ENCODE measurements at regions not wholly inside any gene's neighbourhood (a gene's known extent, or its start where the extent isn't known, plus 50 kb on each side); places are given as distances from the start of the nearest gene placed in this dataset.

- CTCF ChIA-PET = no interaction called here
Observed at GRCh38 chr2:128490881-128491691, 172.4 kb upstream of the HS6ST1 start.

More at GRCh38 chr2:128490881-128491691, 172.4 kb upstream of the HS6ST1 start:
- no peaks in the 10 kb centered on the region for H3K79me2 ChIP-seq (ENCODE audit: insufficient read depth)
- no peaks in the 10 kb centered on the region for H3K9me2 ChIP-seq
- no peak overlapping the region for H3K4me2 ChIP-seq
- H3K27me3 ChIP-seq (ENCODE audit: insufficient read depth) = no peaks in the 10 kb centered on the region
- POLR2A ChIA-PET = no interaction called here
- no peak overlapping the region for H3K27ac ChIP-seq (ENCODE audit: low read depth in 2 of 2, low read length in 1 of 2)
- no peak overlapping the region for H2AFZ ChIP-seq (ENCODE audit: low read depth)
- WGBS (ENCODE audit: low lambda C conversion rate) = 55% methylated on average over 10 of the region's 12 CpGs
- H3K4me1 ChIP-seq (ENCODE audit: control insufficient read depth in 1 of 2, insufficient read depth in 2 of 2, low read depth in 1 of 2, low read length in 1 of 2) = peaks cover 0 to 14% of the 10 kb centered on the region in 2 experiments; a peak in 1 of 4 replicates
- no peak for DNase-seq
- no peaks in the 10 kb centered on the region for H3F3A ChIP-seq (replicated peaks; ENCODE audit: insufficient read depth)
- no peak overlapping the region for H3K9ac ChIP-seq
- no peak for TF ChIP-seq ELF1 (IDR thresholded peaks at IDR 0.05)
- no peak for TF ChIP-seq IRF3 (IDR thresholded peaks at IDR 0.05; ENCODE audit: low read depth, low read length)
- TF ChIP-seq NRF1 (IDR thresholded peaks at IDR 0.05; ENCODE audit: low read depth, low read length) = no peak
- no peak for TF ChIP-seq CTCF (IDR thresholded peaks at IDR 0.05)
- TF ChIP-seq MXI1 (IDR thresholded peaks at IDR 0.05; ENCODE audit: low read depth, low read length) = no peak
- no peak for TF ChIP-seq USF1 (IDR thresholded peaks at IDR 0.05; ENCODE audit: borderline replicate concordance, low read depth)
- no peak for TF ChIP-seq RAD21 (IDR thresholded peaks at IDR 0.05; ENCODE audit: low read length)
- H3K36me3 ChIP-seq (replicated peaks in 1 of 2; ENCODE audit: control insufficient read depth in 1 of 2, insufficient read depth in 2 of 2, low read length in 1 of 2) = no peaks in the 10 kb centered on the region
- H3K4me3 ChIP-seq (ENCODE audit: low read depth in 2 of 2, low read length in 1 of 2) = no peak overlapping the region
- no peaks in the 10 kb centered on the region for H3K9me3 ChIP-seq
- no peaks in the 10 kb centered on the region for H4K20me1 ChIP-seq (ENCODE audit: insufficient read depth)

Measured in SK-N-SH (cell line).